ENCODE measurements at regions not wholly inside any gene's neighbourhood (a gene's known extent, or its start where the extent isn't known, plus 50 kb on each side); places are given as distances from the start of the nearest gene placed in this dataset.

- TF ChIP-seq CTCF (IDR thresholded peaks at IDR 0.05; ENCODE audit: low read depth, low read length, missing input control) = no peak
- no peak for TF ChIP-seq ATF3 (IDR thresholded peaks at IDR 0.05)
- TF ChIP-seq MAX (IDR thresholded peaks at IDR 0.05) = no peak
These were observed 1307.4 kb downstream of the SLITRK5 start for GRCh38 chr13:88978607-88979006.

Data from liver (tissue), 3 donors.